GM12872 (cell line): ENCODE measurements at regions not wholly inside any gene's neighbourhood (a gene's known extent, or its start where the extent isn't known, plus 50 kb on each side); places are given as distances from the start of the nearest gene placed in this dataset.

Experiments
- TF ChIP-seq, protein P1 (sequence below): IDR thresholded peaks from 3 replicates; pipeline ENCODE4 v1.5.1; 2011; ENCODE audit warnings: low read depth, mild to moderate bottlenecking, low read length, moderate library complexity; ENCODE audit not compliant: insufficient read depth

DNA sequence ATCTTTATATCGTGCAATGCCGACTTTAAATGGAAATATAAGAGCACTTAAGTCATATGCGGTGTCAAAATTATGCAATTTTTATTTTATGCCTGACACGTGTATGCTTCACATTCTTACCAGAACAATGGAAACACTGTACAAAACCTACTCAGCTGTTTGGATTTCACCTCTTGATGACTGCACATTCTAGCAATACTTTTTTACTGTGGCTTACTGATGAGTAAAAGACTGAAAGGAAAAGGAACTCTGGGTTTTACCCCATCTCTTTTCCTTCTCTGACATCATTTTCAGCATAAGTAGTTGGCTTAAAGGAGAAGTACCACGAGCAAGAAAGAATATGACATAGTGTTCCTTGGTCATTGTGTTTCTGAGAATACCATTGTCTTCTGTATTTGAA lies 142.8 kb downstream of the POLR2M start:
- TF ChIP-seq, protein P1, sequence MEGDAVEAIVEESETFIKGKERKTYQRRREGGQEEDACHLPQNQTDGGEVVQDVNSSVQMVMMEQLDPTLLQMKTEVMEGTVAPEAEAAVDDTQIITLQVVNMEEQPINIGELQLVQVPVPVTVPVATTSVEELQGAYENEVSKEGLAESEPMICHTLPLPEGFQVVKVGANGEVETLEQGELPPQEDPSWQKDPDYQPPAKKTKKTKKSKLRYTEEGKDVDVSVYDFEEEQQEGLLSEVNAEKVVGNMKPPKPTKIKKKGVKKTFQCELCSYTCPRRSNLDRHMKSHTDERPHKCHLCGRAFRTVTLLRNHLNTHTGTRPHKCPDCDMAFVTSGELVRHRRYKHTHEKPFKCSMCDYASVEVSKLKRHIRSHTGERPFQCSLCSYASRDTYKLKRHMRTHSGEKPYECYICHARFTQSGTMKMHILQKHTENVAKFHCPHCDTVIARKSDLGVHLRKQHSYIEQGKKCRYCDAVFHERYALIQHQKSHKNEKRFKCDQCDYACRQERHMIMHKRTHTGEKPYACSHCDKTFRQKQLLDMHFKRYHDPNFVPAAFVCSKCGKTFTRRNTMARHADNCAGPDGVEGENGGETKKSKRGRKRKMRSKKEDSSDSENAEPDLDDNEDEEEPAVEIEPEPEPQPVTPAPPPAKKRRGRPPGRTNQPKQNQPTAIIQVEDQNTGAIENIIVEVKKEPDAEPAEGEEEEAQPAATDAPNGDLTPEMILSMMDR = no peak

DNA sequence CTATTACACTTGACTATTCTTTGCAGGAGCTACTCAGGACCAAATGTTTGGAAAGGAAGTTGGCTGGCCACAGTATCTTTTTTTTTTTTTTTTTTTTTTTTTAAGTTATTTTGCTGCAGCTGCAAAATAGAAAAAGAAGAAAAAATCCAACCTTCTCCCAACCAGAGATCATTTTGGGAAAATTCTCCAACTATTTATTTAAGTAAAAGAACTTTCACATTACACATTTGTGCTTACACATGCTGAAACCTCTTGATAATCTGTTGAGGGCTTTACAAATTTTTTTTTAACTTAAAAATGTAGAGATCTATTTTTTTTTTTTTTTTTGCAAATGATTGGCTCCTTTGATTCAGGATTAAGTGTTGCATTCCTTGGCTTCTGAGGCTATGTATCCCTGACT lies 148.0 kb downstream of the POLR2M start:
- TF ChIP-seq, protein P1 = no peak

DNA sequence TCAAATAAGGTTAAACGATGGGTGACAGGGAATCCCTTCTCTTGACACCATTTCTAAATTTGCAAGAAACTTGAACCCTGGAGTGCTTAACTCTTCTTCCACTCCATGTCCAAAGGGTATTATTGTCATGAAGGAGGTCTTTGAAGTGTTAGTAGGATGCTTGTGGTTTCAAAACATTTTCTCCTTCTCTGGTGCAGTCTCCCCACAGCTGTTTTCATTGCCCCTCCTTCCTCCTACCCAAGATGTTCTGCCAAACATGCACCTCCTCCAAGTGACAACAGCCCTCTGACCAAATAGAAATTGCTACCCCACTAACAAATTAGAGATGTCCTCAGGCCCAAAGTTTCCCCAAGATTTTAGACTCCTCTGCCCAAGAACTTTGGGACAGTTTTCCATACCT lies 151.4 kb downstream of the POLR2M start:
- TF ChIP-seq, protein P1 = no peak

DNA sequence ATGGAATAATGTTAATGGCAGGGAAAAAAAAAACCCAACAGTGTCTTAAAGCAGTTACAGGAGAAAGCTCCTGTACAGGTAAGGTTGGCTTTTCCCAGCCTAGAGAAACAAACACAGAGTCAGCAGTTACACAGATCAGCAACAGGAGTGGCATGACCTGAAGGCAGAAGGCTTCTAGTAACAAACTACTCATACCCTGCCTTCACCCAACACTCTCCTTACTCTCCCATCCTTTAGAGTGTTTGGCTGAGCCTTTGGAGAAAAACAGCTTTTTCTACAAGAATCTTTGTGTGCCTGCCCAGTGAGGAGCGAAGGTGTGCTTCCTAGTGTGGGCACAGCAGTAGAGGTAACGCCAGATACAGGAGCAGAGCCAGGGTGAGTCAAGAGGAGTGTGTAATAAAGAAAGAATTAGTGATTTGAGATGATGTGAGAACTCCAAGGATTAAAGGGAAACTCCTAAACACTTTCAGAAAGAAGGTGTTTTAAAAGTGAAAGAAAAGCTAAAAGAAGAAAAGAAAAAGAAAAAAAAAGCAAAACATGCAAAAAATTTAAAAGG lies 152.7 kb downstream of the POLR2M start:
- TF ChIP-seq, protein P1 = no peak

DNA sequence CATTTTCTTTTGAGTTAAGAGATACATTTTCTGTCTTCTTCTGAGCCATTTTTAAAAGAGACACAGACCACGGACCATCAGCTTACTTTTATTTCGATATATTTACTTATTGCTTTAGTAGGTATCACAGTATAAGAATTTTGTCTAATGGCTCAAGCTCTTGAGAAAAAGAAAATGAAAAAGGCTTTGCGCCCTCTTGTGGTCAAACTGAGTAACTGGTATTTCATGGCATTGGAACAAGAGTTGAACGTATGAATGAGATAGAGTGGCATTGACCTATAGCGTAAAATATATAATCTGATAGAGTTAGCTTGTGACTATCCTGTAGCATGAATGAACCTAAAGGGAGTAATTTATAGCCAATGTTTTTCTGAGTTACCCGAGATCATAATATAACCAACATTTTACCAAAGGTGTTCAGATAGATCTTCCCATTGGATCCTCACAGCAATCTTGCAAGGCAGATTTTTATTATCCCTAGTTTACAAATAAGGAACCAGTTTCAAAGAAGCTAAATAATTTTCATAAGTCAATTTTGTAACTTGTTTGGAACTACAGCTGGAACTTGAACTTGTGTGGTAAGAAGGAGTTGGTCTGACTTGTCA lies 154.6 kb downstream of the POLR2M start:
- TF ChIP-seq, protein P1 = peak; percentile 72

DNA sequence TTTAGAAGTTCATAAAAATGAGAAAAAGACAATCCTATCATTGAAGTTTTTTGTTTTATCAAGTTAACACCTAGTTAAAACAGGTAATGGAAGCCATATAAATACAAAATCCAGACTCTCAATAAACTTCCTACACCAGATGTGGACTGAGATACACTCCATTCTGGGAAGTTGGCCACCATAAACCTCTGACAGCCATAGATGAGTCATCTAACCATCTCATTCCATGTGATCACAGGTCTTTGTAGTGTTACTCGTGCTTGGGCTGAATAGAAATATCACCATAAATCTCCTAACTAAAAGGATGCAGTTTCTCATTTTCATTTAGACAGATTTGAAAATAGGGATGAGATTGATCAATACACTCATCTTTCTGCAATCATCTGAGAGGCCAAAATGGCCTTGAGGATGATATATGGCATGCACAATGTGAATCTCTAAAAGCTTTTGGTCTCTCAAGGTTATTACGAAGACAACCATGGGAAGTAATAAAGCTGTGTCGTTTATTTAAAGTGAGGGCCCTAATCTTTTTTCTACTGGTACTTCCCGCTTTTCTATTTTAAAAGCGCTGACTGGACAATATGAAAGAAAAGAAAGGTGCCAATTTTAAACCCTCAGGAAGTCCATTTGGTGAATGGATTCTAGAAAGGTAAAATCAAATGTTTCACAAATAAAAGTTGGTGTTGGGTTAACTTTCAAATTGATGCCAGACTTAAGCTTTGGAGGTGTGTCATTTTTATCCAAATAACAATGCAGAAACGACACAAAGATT lies 155.5 kb downstream of the POLR2M start:
- TF ChIP-seq, protein P1 = no peak

DNA sequence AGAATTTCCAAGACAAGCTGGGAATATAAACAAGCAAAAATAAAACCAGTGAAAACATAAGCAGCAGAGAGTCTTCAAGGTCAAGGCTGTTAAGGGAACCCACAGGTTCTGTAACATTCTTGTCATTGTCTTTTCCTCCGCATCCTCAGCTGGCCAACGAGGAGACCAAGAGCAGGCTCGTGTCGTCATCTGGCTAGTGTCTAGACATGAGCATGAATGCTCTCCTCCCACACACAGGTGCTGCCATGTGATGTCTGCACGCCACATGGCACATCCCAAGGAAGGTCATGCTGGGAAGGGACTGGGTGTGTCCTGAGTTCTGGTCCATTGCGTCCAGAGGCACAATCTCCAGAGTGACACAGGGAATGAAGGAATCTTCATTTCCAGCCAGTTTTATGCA lies 156.2 kb downstream of the POLR2M start:
- TF ChIP-seq, protein P1 = no peak
